Mammary epithelial cell (primary cell): ENCODE measurements at regions not wholly inside any gene's neighbourhood (a gene's known extent, or its start where the extent isn't known, plus 50 kb on each side); places are given as distances from the start of the nearest gene placed in this dataset.

Source experiments
- EZH2 ChIP-seq: IDR thresholded peaks from 2 replicates; pipeline ENCODE4 v1.6.1; 2012; ENCODE audit warnings: low read length, inconsistent platforms, borderline replicate concordance
- TF ChIP-seq, protein P1 (sequence below), 2 donors: IDR thresholded peaks in 1 of 2; conservative IDR thresholded peaks in 1 of 2; 2 replicates each; pipeline ENCODE4 v1.5.1; 2011 to 2012; ENCODE audit warnings: inconsistent platforms in 2 of 2, low read length in 2 of 2, mild to moderate bottlenecking in 2 of 2, control low read depth in 1 of 2, low read depth in 1 of 2; ENCODE audit not compliant: insufficient read depth in 1 of 2; ENCODE audit errors: extremely low read depth in 1 of 2

- TF ChIP-seq, protein P1, sequence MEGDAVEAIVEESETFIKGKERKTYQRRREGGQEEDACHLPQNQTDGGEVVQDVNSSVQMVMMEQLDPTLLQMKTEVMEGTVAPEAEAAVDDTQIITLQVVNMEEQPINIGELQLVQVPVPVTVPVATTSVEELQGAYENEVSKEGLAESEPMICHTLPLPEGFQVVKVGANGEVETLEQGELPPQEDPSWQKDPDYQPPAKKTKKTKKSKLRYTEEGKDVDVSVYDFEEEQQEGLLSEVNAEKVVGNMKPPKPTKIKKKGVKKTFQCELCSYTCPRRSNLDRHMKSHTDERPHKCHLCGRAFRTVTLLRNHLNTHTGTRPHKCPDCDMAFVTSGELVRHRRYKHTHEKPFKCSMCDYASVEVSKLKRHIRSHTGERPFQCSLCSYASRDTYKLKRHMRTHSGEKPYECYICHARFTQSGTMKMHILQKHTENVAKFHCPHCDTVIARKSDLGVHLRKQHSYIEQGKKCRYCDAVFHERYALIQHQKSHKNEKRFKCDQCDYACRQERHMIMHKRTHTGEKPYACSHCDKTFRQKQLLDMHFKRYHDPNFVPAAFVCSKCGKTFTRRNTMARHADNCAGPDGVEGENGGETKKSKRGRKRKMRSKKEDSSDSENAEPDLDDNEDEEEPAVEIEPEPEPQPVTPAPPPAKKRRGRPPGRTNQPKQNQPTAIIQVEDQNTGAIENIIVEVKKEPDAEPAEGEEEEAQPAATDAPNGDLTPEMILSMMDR (conservative IDR thresholded peaks at IDR 0.05 in 1 of 2, IDR thresholded peaks at IDR 0.05 in 1 of 2; ENCODE audit: extremely low read depth in 1 of 2, insufficient read depth in 1 of 2, low read depth in 1 of 2, low read length in 2 of 2): no peak
- TF ChIP-seq EZH2: no peak
These were observed 138.1 kb upstream of the PIK3R1 start for GRCh38 chr5:68077349-68077894.
